ENCODE measurements at regions not wholly inside any gene's neighbourhood (a gene's known extent, or its start where the extent isn't known, plus 50 kb on each side); places are given as distances from the start of the nearest gene placed in this dataset.
A peak's percentile ranks its signal among the peaks of the same experiment; 100 is the strongest.

DNA sequence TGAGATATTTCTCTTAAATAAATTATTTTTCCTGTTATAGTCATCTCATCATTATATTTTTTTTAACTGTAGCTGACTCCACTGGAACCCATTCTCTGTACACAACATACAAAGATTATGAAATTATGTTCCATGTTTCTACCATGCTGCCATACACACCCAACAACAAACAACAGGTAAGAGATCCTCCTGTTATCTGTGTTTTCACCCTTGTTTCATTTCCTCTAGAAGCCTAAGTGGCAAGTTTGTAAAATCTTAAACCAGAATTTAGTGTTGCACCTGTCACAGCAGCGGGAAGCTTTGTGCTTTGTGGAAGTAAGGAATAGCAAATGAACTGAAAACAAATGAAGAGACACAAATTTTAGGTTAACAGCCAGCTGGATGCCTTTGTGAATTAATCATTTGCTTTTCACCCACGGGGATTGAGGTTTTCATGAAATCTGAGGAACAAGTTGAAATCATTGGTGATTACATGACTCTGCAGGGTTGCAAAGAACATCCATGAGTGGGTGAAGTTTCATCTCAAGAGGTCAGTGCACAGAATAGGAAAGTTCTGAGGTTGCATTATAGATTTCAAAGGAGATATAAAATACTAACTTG lies 273.9 kb upstream of the RGS6 start:
- DNase-seq, result no peak

DNA sequence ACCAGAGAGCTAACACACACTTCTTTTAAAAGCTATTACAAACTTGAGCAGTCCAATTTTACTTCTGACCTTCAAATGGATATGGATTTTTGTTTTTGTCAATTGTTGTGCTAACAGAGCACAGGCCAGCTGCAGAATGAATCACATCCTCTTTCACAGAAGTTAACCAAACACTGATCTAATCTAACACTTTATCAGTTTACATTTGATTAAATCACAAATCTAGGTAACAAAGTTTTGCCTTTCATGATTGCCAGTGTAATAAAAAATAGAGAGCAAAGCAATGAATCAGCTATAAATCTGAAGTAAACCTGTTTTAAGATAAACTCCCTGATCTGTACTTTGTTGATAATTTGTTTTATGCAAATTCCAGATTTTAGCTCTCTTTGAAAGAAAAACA lies 273.1 kb upstream of the RGS6 start:
- peak; percentile 2 for DNase-seq

DNA sequence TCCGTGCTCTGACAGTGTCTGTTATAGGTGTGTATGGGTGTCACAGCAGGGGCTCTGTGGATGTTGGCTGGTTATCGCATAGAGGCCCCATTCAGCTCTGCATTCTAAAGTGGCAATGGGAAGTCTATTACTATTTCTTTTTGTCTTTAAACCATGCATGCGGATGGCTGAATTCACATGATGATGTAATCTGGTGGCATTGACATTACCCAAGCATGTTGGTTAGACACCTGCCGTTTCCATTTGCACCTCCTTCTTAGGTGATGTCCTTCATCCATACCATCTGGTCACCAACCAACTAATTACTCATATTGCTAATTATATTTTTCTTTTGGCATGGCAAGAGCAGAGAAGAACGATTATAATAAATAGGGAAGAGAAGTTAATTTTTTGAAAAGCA lies 270.8 kb upstream of the RGS6 start:
- no peak for DNase-seq

DNA sequence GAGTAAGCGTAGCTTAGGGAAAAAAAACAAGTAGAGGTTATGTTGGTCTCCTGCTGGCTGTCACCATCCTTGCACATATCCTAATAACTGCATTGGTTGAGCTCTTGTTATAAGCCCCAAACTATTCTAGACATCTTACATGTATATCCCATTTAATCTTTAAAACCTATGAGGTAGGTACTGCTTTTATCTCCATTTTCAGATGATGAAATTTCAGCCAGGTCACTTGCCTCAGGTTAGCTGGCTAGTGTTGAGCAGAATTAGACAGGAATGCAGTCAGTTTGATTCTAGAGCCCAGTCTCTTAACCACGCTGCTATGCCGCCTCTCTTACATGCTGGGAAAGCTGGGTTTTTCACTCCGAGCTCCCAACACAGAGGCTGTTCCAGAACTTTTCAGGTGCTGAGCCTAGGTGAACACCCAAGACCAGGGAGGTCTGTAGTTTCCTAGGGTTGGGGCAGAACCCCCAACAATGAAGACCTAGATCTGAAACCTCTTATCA lies 269.9 kb upstream of the RGS6 start:
- DNase-seq, result no peak

DNA sequence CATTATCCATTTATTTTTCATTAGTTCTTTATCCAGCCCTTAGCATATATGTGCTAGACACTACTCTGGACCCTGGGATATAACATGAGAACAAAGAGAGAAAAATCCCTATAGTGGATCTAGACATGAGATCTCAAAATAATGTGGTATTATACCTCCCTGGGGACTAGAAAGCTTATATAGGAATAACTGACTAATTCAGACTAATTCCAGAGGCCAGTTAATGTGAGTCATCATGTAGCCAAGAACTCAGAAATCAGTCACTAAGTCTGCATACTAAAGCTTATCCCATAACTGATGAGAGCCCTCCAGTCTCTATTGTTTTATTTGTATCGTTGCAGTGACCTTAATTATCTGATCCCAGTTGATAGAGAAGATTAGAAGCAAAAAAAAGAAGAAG lies 267.1 kb upstream of the RGS6 start:
- DNase-seq, result no peak

DNA sequence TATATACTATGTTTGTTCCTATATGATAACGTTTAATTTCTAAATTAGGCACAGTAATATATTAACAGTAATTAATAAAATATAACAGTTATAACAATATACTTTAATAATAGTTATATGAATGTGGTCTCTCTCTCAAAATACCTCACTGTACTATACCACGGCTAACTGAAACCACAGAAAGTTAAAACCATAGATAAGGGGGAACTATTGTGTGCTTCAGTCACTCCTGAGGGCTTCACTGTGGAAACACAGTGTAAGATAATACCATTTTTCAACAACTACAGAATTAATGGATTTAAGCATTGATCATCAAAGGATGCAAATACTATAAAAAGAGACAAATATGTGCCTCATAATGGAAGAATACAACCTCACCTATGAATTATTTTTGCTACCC lies 266.4 kb upstream of the RGS6 start:
- DNase-seq, result no peak

DNA sequence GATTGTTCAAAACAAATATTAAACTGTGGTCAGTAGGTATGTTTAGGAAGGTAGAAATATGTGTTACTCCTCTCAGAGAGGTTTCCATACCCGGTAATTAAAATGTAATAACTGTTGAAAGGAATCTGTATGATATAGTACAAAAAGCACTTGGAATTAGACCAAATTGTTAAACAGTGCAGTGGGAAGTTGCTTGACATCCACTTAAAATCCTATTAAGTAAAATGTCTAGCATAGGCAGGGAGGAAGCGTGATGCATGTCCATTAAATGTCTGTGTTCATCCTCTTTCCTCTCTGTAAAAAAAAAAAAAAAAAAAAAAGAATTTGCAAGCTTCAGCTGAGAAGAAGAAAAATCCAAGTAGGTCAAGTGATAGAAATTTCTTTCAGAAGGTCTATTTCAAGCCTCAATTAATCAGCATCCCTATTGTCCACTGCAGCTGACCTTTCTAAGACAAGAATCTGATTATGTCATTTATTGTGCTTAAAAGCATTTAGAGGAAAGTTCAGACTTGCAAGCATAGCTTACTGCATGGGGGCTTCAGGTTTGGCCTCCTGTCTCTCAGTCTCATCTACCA lies 265.6 kb upstream of the RGS6 start:
- DNase-seq, result no peak

DNA sequence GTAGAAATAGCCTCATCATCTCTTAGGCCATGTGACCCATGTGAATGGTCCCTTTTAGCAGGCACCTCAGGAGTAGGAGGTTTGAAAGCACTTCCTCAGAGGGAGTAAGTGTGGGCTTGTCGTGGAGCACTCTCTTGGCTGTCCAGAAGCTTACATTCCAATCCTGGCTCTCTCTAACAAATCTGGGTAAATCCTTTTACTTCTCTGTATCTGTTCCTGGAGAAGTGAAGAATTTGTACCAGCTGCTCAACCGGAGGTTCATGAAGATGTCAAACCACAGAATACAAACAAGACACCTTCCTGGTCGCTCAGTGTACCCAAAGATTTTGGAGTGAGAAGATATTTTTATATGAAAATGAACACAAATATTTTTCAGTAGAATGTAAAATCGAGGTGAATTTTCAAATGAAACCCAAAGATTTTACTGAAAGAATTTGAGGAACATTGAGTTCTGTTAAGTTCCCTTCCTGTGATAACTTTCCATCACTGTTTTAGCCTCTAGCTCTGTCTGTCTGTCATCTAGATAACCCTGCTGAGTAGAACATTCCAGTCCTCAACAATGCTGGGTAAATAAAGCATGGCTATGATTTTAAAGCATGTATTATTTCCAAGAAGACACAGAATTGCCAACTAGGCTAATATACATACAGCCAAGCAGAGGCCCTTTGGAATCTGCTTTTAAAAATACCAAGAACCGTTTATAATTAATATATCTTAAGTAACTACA lies 263.9 kb upstream of the RGS6 start:
- no peak for DNase-seq

DNA sequence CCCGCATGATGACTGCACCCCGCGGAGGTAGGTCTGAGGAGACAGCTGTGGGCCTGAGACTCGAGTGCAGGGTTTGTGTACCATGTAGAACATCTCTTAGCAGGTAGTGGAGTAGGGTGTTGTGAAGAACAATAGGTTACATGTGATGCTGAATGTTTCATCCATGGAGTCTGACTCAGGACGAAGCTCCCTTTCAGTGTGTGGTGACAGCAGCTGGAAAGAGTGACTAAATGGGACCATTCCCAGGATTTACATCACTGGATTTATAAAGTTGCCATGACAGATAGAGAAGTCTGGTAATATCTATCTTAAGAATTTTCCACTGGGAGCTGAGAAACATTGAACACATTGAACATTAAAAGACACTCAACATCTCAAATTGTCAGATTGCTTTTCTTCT lies 259.6 kb upstream of the RGS6 start:
- no peak for DNase-seq

DNA sequence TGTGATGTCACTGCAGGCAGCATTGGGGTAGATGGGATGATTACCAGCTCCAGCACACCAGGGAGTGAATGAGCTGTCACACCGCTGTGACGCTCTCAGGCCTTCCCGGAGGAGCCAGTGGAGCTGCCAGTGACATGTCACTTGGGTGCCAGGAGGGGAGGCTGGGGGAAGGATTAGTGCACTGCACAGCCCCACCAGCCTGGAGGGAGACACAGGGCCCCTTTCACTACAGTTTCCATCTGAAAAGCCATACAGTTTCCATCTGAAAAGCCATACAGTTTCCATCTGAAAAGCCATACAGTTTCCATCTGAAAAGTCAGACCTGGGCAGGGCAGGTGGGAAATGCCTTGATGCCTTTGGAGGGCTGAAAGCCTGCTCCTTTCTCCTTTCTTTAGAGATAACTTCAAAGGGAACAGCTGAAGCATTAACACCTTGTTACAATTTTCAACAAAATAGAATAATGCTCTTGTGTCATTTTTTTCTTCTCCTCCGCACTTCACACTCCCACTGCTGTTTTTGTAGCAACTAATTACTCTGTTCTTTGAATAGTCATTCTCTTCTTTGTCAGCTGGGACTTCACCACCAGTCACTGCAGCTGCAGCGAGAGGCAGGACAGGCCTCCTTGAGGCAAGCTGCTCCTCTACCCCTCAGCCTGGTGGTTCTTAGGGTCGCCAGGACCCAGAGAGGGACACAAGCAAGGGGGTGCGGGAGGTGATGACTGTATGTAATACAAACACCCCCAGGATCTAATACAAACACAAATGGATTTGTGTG lies 256.9 kb upstream of the RGS6 start:
- no peak for DNase-seq

DNA sequence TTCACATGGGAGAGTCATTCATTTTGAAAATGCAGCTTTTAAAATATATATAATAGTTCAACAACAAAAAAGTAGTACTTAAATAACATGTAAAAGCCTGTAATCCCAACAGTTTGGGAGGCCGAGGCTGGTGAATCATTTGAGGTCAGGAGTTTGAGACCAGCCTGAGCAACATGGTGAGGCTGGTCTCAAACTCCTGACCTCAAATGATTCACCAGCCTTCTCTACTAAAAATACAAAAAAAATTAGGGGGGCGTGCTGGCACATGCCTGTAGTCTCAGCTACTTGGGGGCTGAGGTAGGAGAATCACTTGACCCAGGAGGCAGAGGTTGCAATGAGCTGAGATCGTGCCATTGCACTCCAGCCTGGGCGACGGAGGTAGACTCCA lies 256.3 kb upstream of the RGS6 start:
- DNase-seq, result no peak

DNA sequence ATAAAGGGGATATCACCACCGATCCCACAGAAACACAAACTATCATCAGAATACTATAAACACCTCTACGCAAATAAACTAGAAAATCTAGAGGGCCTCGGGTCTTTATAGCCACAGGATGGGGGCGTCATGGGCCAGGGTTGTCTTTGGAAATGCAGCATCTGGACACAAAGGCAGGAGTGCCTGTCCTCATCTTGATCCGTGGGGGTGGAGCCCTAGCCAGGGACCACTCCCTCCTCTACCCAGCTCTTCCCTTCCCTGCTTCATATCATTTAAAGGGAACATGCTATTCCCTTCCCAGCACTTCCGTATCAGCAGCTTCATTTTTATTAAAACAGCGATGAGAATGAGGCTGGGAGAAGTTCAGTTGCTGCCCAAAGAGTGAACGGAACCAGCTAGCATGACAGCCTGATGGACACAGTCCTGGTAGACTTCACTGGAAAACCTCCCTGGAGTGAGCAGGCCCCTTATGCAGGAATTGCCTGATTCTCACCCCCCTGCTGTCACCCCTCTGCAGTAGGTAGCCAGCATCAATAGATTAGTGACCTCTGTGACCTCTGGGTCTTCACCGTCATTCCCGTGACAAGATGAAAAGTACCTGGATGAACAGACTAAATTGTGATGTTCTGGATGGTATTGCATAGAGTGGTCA lies 251.4 kb upstream of the RGS6 start:
- no peak for DNase-seq

DNA sequence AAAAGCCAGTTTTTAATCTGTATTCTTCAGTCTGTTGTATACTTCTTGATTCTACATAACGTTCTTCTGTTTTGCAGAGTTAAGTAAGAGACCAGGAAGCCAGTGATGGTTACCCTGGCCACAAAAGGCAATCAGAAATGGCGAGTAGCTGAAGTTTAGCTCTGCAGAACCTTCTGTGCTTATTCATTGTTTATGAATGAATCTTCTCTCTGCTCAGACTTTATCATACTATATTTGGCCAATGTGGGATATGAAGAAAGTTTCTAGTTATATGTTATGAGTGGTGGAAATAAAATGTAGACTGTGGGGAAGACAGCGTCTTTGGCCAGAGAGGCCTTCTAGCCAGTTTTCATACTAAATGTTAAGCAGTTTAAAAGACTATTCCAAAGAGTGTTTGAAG lies 249.9 kb upstream of the RGS6 start:
- no peak for DNase-seq

DNA sequence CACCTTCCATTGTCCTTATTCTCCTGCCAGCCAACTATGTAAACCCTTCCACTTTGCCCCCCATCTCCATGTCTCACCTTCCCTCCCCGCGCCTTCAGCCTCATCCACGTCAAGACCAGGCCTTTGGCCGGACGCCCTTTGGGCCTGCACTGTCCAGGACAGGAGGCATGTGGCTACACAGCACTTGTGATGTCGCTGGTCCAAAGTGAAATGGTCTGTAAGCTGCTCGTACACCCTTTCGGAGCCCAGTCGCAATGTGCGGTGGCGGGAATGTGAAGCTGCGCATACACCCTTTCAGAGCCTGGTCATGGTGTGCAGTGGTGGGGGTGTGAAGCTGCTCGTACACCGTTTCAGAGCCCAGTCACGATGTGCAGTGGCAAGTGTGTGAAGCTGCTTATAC lies 247.9 kb upstream of the RGS6 start:
- DNase-seq, result no peak

DNA sequence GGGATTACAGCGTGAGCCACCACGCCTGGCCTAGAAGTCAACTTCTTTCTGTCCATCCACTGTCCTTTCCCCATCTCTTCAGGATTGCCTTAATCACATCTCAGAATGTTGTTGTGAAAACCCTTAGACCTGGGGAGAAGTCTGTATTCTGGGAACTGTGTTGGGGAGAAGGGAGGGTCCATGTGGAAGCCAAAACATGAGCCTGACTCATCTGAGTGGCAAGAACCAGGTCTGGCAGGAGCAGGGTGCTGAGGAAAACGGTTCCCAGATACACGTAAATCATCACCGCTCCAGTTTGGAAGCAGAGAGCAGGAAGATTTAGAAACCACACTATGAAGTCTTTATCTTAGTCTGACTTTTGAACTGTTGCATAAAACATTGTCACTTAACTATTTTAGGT lies 245.6 kb upstream of the RGS6 start:
- DNase-seq, result no peak

DNA sequence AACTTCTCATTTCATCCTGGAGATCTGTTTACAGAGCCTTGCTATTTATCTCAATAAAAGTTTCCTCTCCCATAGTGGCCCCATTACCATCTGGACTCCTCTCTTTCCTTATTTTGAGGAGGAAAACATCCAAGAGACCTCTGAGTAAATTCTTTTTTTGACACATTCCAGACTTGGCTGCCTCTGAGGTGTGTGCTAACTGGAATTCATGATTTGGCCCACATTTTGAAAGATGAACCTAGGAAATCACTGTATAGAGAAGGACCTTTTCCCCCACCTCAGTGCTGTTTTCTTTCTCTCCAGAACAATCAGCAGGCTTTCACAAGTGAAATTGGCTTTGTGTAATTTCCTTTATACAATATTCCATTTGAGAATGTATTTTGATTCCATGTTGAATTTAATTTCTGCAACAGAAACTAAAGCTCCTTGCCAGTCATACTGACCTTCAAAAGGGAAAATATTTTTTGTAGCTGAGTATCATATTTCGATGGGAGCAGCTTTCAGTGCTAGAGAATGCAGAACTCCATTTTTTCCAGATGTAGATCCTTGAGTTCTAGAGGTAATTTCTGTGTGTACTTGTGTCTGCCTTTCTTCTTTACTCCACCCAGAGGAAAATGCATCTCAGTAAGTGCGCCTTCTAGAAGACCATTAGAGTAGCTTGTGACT lies 244.9 kb upstream of the RGS6 start:
- no peak for DNase-seq

DNA sequence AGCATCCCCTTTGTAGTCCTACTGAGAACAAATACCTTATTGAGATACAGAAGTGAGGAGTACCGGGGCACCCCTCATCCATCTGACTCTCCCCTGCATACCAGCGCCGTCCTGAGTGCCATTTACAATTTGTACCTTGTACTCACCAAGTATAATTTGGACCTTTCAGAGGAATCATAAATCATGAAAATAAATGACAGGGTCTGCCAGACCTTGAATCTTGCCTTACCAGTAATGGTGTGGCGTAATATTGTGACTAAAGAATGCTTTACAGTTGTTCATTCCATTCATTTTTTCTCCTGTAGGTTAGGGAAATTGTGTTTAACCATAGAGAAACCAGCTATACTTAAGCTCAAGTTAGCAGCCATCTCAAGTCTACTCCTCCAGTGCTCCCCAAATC lies 243.7 kb upstream of the RGS6 start:
- DNase-seq, result no peak

DNA sequence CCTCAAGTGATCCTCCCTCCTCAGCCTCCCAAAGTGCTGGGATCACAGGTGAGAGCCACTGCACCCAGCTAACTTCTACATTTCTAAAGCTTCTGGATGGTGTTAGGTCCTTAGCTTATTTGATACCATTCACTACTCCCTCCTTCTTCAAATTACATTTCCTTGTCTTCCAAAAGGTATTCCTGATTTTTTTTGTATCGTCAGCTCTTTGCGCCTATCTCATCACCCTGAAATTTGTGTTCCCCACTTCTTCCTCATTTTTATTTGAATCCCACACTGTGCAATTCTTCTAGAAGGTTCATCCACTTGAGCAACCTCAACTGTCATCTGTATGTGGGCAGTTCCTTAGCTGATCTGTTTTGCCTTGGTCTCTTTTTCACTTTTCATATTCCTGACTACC lies 241.8 kb upstream of the RGS6 start:
- peak; percentile 5 for DNase-seq

DNA sequence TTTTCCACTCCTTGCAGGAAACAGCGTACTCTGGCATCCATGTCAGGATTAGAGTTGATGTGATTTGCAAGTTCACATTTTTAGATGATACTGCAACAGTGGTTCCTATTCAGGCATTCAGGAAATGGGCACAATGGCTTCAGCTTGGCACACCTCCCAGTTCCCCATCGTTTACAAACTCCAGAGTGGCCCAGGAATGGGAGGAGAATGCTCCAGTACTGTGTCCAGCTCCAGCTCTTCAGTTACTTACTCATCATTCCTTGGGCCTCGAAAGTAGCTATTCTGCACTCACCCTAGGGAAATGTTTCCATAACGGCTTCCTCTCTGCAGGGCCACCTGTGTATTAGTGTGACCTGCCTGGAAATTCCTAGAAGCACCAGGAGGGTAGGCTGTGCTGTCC lies 239.7 kb upstream of the RGS6 start:
- DNase-seq, result no peak

DNA sequence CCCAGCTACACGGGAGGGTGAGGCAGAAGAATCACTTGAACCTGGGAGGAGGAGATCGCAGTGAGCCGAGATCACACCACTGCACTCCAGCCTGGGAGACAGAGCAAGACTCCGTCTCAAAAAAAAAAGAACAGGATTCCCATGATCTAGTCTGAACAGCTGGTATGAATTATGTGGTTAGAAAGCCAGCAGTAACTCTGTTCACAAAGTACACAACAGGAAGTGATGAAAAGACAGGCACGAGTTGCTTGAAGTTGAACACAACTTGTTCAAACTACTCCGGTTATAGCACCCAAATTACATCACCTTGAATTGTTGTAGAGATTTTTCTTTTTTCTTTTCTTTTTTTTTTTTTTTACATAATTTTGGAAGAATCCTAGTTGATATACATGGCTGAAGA lies 238.8 kb upstream of the RGS6 start:
- DNase-seq, result no peak

DNA sequence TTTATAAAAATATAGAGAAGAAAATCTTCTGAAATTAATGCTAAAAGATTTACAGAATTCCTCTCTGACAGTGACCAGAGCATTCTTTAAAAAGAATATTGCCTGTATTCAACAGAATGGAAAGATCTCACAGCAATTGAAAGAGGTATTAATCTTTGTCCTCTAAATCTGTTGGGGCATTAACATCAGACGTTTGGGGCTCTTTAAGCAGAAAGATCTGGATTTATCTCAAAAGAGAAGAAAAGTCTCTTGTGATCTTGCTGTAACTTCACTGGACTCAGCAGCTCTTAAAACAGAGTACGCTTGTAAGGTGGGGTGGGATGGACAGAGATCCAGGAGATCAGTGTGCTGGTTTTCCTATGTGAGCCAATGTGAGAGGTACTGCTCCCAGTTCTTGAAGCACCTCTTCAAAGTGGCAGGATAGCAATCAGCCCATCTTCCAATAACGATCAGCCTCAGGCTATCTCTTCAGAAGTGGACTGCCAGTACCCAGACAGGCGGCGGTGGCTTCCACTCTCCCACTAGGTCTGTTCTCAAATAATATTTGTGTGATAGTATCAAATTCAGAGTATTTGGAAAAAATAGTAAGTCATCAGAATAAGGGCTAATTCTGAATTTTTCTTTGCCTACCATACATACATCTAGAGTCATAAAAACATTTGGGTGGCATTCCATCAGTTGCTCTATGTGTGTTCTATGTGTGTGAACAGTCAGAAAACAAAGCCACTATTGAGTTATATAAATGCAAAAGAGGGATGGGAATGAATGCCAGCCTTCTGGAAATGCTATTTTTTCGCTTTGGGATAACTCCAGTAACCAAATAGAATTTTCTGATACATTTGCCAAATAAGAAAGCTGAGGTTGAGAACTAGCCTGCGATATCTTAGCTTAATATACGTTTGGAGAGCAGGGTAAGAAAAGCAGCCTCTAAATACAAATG lies 237.4 kb upstream of the RGS6 start:
- no peak for DNase-seq
